Gastroesophageal sphincter (tissue), 4 donors: ENCODE measurements at regions not wholly inside any gene's neighbourhood (a gene's known extent, or its start where the extent isn't known, plus 50 kb on each side); places are given as distances from the start of the nearest gene placed in this dataset.

ENCODE experiments used
- ATAC-seq: fragments of 150-250 bp; one replicate; pipeline ENCODE4 v1.9.1; 2016; ENCODE audit warnings: mild to moderate bottlenecking, moderate library complexity
- H3K27ac ChIP-seq, 4 donors: fragments of 200-600 bp; sonication (generic) in 3 of 4; 1 replicate in 3 of 4; 2 replicates in 1 of 4; pipeline ENCODE4 v1.5.1; 2016 to 2019
- H3K27me3 ChIP-seq: fragments of 200-600 bp; sonication (generic); one replicate; pipeline ENCODE4 v1.5.1; 2019
- H3K36me3 ChIP-seq, 2 donors: fragments of 200-600 bp; sonication (generic); one replicate each; pipeline ENCODE4 v1.5.1; 2019; ENCODE audit warnings: control low read depth in 1 of 2
- H3K4me1 ChIP-seq, 3 donors: fragments of 200-600 bp; sonication (generic); 1 replicate in 2 of 3; 2 replicates in 1 of 3; pipeline ENCODE4 v1.5.1; 2016 to 2019; ENCODE audit warnings: control low read depth in 2 of 3
- H3K4me3 ChIP-seq, 2 donors: fragments of 200-600 bp; sonication (generic); one replicate each; pipeline ENCODE4 v1.5.1; 2019; ENCODE audit warnings: mild to moderate bottlenecking in 1 of 2, moderate library complexity in 1 of 2
- H3K9me3 ChIP-seq, 3 donors: fragments of 200-600 bp; sonication (generic); one replicate each; pipeline ENCODE4 v1.5.1; 2017 to 2019; ENCODE audit warnings: control low read depth in 2 of 3
- CTCF ChIP-seq, 4 experiments: fragments of 200-600 bp in 2 of 4; fragments of 450-650 bp in 2 of 4; sonication (generic) in 1 of 4; IDR thresholded peaks; one replicate each; pipeline ENCODE4 v1.5.1; 2017 to 2019; ENCODE audit warnings: antibody characterized with exemption in 4 of 4, mild to moderate bottlenecking in 2 of 4, moderate library complexity in 2 of 4
- EP300 ChIP-seq: sonication (generic); formaldehyde crosslinking; IDR thresholded peaks from one replicate; pipeline ENCODE4 v1.6.1; 2017; ENCODE audit warnings: antibody characterized with exemption, mild to moderate bottlenecking
- POLR2A ChIP-seq, 2 donors: fragments of 450-650 bp; IDR thresholded peaks; one replicate each; pipeline ENCODE4 v1.6.1; 2017; ENCODE audit warnings: antibody characterized with exemption in 2 of 2, mild to moderate bottlenecking in 2 of 2, moderate library complexity in 1 of 2
- POLR2AphosphoS5 ChIP-seq: sonication (generic); formaldehyde crosslinking; IDR thresholded peaks from one replicate; pipeline ENCODE4 v1.6.1; 2017; ENCODE audit warnings: antibody characterized with exemption
- WGBS, 2 donors: methylation state at CpG; one replicate each; pipeline ENCODE4 v1.1.5; 2018; ENCODE audit warnings: low coverage in 1 of 2; 5-methylcytosine and 5-hydroxymethylcytosine counted together

GRCh38 chr2:103512442-103512841 is 750.6 kb downstream of the TMEM182 start:
- H3K9me3 ChIP-seq = peaks cover 0 to 7% (median 0%) of the 10 kb centered on the region in 3 donors
- TF ChIP-seq CTCF (IDR thresholded peaks at IDR 0.05) (no peak), EP300 (no peak), POLR2AphosphoS5 (no peak), POLR2A (IDR thresholded peaks at IDR 0.05) (no peak)
- ATAC-seq = no peak
- H3K27me3 ChIP-seq = no peaks in the 10 kb centered on the region
- no peaks in the 10 kb centered on the region for H3K36me3 ChIP-seq
- no peak overlapping the region for H3K27ac ChIP-seq
- no peaks in the 10 kb centered on the region for H3K4me1 ChIP-seq
- no peak overlapping the region for H3K4me3 ChIP-seq

DNA sequence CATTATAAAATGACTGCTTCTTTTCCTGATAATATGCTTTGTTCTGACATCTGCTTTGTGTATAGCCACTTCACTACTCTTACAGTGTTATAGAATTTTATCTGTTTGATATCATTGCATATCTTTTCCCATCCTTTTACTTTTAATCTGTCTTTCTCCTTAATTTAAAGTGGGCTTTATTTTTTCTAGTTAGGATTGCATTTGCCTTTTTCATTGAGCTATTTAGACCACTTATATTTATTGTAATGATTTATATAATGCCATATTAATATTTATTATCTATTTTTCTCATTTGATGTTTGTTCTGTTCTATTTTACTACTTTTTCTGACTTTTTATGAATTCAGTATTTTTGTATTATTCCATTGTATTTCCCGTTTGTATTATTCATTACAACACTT is 758.7 kb downstream of the TMEM182 start:
- Histone ChIP-seq H3K27me3 (no peaks in the 10 kb centered on the region), H3K9me3 (no peaks in the 10 kb centered on the region), H3K4me3 (no peak overlapping the region), H3K36me3 (no peaks in the 10 kb centered on the region), H3K4me1 (no peaks in the 10 kb centered on the region), H3K27ac (no peak overlapping the region)
- TF ChIP-seq POLR2A (IDR thresholded peaks at IDR 0.05) = no peak
- no peak for TF ChIP-seq POLR2AphosphoS5
- TF ChIP-seq EP300 = no peak
- no peak for TF ChIP-seq CTCF (IDR thresholded peaks at IDR 0.05)
- 67 to 80% methylated on average over 1 of the region's 1 CpG for WGBS, 2 donors
- no peak for ATAC-seq

DNA sequence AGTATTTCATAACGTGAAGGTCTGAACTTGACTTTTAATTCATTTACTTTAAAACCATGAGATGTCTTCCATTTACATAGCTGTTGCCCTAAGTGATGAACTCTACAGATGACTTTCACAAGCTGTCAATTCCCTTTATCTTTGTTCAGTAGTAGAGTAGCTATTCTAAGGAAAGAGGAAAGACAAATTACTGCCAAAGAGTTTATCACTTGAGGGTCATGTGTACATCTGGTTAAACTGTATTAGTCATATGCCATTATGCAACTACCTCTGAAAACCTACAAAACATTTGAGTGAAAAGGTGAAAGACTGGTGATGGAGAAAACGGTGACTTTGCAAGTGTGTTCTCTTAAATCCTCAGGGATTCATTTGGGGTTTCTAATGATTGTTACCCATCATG is 763.9 kb downstream of the TMEM182 start:
- no peaks in the 10 kb centered on the region for H3K9me3 ChIP-seq
- no peak overlapping the region for H3K27ac ChIP-seq
- H3K4me1 ChIP-seq = no peaks in the 10 kb centered on the region
- 61 to 65% methylated on average over 2 of the region's 2 CpGs for WGBS, 2 donors
- no peak for ATAC-seq
- TF ChIP-seq POLR2AphosphoS5 = no peak
- no peak for TF ChIP-seq EP300
- TF ChIP-seq CTCF (IDR thresholded peaks at IDR 0.05) = no peak
- TF ChIP-seq POLR2A (IDR thresholded peaks at IDR 0.05) = no peak
- H3K36me3 ChIP-seq = no peaks in the 10 kb centered on the region
- H3K27me3 ChIP-seq = no peaks in the 10 kb centered on the region
- H3K4me3 ChIP-seq = no peak overlapping the region

DNA sequence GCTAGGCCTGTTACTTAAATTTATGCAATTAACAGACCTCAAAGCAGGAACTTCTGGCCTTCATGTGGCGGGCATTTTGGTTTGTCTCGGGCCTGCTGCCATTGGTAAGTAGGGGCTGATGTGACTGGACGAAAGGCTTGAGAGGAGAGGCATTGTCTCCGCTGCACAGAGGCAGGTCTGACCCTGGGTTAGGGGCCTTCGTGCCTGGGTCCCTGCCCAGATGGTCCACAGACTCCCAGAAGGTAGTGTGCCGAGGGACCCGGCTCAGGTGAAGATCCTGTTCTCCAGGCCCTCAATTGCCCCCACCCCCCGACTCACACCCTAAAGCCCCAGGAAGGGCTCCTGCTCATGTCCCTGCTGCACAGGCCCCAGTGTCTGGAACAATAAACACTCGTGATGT is 764.9 kb downstream of the TMEM182 start:
- Histone ChIP-seq H3K27me3 (no peaks in the 10 kb centered on the region), H3K36me3 (no peaks in the 10 kb centered on the region), H3K4me1 (no peaks in the 10 kb centered on the region), H3K27ac (no peak overlapping the region), H3K4me3 (no peak overlapping the region), H3K9me3 (no peaks in the 10 kb centered on the region)
- TF ChIP-seq POLR2AphosphoS5 (no peak), POLR2A (IDR thresholded peaks at IDR 0.05) (no peak), EP300 (no peak)
- WGBS, 2 donors = no CpG with 5 or more reads among the region's 9 CpGs
- ATAC-seq = no peak

GRCh38 chr2:103527278-103527677 is 765.4 kb downstream of the TMEM182 start:
- Histone ChIP-seq H3K36me3 (no peaks in the 10 kb centered on the region), H3K9me3 (no peaks in the 10 kb centered on the region), H3K4me3 (no peak overlapping the region), H3K4me1 (no peaks in the 10 kb centered on the region), H3K27me3 (no peaks in the 10 kb centered on the region), H3K27ac (no peak overlapping the region)
- no peak for ATAC-seq
- TF ChIP-seq CTCF (IDR thresholded peaks at IDR 0.05) (no peak), EP300 (no peak), POLR2AphosphoS5 (no peak), POLR2A (IDR thresholded peaks at IDR 0.05) (no peak)
- 51 to 54% methylated on average over 3 of the region's 3 CpGs for WGBS, 2 donors
